Heart left ventricle (tissue), 16 donors: ENCODE measurements at regions not wholly inside any gene's neighbourhood (a gene's known extent, or its start where the extent isn't known, plus 50 kb on each side); places are given as distances from the start of the nearest gene placed in this dataset.

Source experiments
- ATAC-seq, 4 donors: fragments of 200-7000 bp; cut with Tn5 transposase; one replicate each; pipeline ENCODE4 v1.9.1; 2020 to 2022; ENCODE audit warnings: moderate library complexity in 4 of 4, mild to moderate bottlenecking in 3 of 4, moderate number of reproducible peaks in 1 of 4
- DNase-seq, 5 donors: peaks; one replicate each; pipeline ENCODE4 v3.0.0-alpha.2; 2020
- H3K27ac ChIP-seq, 12 donors: fragments of 200-600 bp; sonication (generic) in 4 of 12; one replicate each; pipeline versions ENCODE4 v1.5.0 to v1.8.0; 2016 to 2022; ENCODE audit warnings: mild to moderate bottlenecking in 2 of 12
- H3K27me3 ChIP-seq, 9 donors: fragments of 200-600 bp; sonication (generic) in 2 of 9; one replicate each; pipeline versions ENCODE4 v1.5.1 to v1.8.0; 2016 to 2022; ENCODE audit warnings: mild to moderate bottlenecking in 3 of 9
- H3K36me3 ChIP-seq, 9 donors: fragments of 200-600 bp; sonication (generic) in 2 of 9; one replicate each; pipeline versions ENCODE4 v1.5.0 to v1.8.0; 2018 to 2022; ENCODE audit warnings: mild to moderate bottlenecking in 2 of 9
- H3K4me1 ChIP-seq, 12 donors: fragments of 200-600 bp; sonication (generic) in 4 of 12; one replicate each; pipeline versions ENCODE4 v1.5.0 to v1.8.0; 2016 to 2022; ENCODE audit warnings: mild to moderate bottlenecking in 3 of 12
- H3K4me3 ChIP-seq, 12 donors: fragments of 200-600 bp; sonication (generic) in 4 of 12; one replicate each; pipeline versions ENCODE4 v1.5.0 to v1.8.0; 2017 to 2022; ENCODE audit warnings: mild to moderate bottlenecking in 9 of 12, moderate library complexity in 4 of 12
- H3K9me3 ChIP-seq, 12 donors: fragments of 200-600 bp; sonication (generic) in 4 of 12; one replicate each; pipeline versions ENCODE4 v1.5.0 to v1.8.0; 2016 to 2022; ENCODE audit warnings: mild to moderate bottlenecking in 1 of 12
- POLR2A ChIP-seq, 2 donors: fragments of 450-650 bp; IDR thresholded peaks; one replicate each; pipeline ENCODE4 v1.6.1; 2017; ENCODE audit warnings: antibody characterized with exemption in 2 of 2, mild to moderate bottlenecking in 2 of 2, moderate library complexity in 2 of 2
- WGBS, 4 donors: extraction: QIAGEN DNeasy Blood & Tissue Kit in 2 of 4; methylation state at CpG; one replicate each; pipeline versions ENCODE4 v1.1.5 to v1.1.7; 2013 to 2018; 5-methylcytosine and 5-hydroxymethylcytosine counted together
- intact Hi-C, 10 donors: fragments of 100-400 bp; cut with DNase I; formaldehyde crosslinking; loops; one replicate each; pipeline versions ENCODE4 v1.11.1 to v1.14.2; 2022
- TF ChIP-seq, protein P1 (sequence below), 12 donors: fragments of 200-600 bp; sonication (generic) in 4 of 12; IDR thresholded peaks; one replicate each; pipeline versions ENCODE4 v1.5.0 to v1.8.0; 2018 to 2022; ENCODE audit warnings: antibody characterized with exemption in 12 of 12, mild to moderate bottlenecking in 5 of 12
- donor health status: ischemic (EF 13 %, LVEDD 7.1; RV severe dilation, severe dysfunction).
- donor health status: healthy with polysubstance abuse.
- donor health status: DM: no; HTN: yes; CAD: no.
- donor health status: DM: no; HTN: no; CAD: no.
- donor health status: ischemic (EF 25% LVEDD 6.9; RV normal size, moderate dysfunction).
- donor health status: ischemic (EF 25% LVEDD 5.7; RV mildly dilated, moderate dysfunction).
- donor health status: healthy.
- donor health status: DM: yes; HTN: yes; CAD: no.
- donor health status: ischemic (EF 35%, LVEDD 5.7; RV mildly dilated, moderate dysfunction).
- donor health status: nonischemic (EF 11% LVEDD 7.7; RV severe dilation, severe dysfunction).
- donor health status: DM: yes; HTN: yes; CAD: no.
- donor health status: PGD.
- donor health status: ischemic (EF 29% LVEDD 5.4; RV normal size, mild dysfunction).
- donor health status: nonischemic (EF 23%, LVEDD 6.1; RV moderate dilation, normal function).

DNA sequence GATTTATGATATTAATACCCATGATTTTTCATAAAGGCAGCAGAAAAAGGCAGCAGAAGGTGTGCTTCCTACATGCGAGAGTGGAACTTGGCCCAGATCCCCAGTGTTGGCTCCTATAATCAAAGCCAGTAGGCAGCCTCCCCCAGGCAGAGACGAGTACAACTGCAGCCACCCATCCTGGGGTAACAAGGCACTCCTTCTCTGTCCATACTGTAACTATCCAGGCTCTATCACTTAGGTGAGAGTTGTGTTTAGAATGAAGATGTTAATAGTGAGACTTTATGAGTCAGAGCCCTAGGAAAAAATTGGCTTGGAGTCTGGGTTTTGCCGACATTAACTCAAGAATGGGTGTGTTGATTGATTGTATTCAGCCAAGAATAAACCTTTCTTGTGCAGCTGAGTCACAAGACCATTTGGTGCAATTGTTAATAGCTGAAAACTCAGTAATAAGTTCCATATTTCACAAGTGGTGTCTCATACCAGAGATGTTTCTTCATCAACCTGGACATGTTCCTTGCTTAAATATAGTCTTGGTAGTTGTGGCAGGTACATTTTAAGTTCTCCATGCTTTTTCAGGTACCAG, 322.3 kb downstream of the DUSP10 start:
- H3K36me3 ChIP-seq, result no peaks in the 10 kb centered on the region
- intact Hi-C loops, result no loop called here
- no peaks in the 10 kb centered on the region for H3K27me3 ChIP-seq
- WGBS, 4 donors, result 48 to 65% (median 59%) methylated on average over 3 of the region's 3 CpGs
- no peak overlapping the region for H3K27ac ChIP-seq
- peaks cover 0 to 3% (median 0%) of the 10 kb centered on the region in 12 donors for H3K4me1 ChIP-seq
- no peak overlapping the region for H3K4me3 ChIP-seq
- TF ChIP-seq POLR2A (IDR thresholded peaks at IDR 0.05), result no peak
- TF ChIP-seq, protein P1, sequence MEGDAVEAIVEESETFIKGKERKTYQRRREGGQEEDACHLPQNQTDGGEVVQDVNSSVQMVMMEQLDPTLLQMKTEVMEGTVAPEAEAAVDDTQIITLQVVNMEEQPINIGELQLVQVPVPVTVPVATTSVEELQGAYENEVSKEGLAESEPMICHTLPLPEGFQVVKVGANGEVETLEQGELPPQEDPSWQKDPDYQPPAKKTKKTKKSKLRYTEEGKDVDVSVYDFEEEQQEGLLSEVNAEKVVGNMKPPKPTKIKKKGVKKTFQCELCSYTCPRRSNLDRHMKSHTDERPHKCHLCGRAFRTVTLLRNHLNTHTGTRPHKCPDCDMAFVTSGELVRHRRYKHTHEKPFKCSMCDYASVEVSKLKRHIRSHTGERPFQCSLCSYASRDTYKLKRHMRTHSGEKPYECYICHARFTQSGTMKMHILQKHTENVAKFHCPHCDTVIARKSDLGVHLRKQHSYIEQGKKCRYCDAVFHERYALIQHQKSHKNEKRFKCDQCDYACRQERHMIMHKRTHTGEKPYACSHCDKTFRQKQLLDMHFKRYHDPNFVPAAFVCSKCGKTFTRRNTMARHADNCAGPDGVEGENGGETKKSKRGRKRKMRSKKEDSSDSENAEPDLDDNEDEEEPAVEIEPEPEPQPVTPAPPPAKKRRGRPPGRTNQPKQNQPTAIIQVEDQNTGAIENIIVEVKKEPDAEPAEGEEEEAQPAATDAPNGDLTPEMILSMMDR (IDR thresholded peaks at IDR 0.05), result no peak
- ATAC-seq (peak in 1 of 4 donors; percentile 31), DNase-seq (no peak)
- no peaks in the 10 kb centered on the region for H3K9me3 ChIP-seq

DNA sequence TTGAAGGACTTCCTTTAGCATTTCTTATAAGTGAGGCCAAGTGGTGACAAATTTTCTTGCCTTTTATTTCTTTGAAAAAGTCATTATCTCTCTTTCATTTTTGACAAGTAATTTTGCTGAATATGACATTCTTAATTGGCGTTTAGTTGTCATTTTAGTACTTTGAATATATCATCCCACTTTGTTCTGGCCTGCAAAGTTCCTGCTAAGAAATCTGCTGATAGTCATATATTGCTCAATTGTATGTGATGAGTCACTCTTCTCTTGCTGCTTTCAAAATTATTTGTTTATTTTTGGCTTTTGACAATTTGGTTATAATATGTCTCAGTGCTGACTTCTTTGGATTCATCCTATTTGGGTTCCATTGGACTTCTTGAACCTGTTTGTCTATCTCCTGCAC, 312.6 kb downstream of the DUSP10 start:
- no peaks in the 10 kb centered on the region for H3K27me3 ChIP-seq
- H3K4me3 ChIP-seq, result no peak overlapping the region
- 46 to 91% (median 83%) methylated on average over 1 of the region's 1 CpG for WGBS, 4 donors
- ATAC-seq, result no peak
- intact Hi-C loops, result no loop called here
- DNase-seq, result no peak
- H3K36me3 ChIP-seq, result no peaks in the 10 kb centered on the region
- H3K9me3 ChIP-seq, result peaks cover 0 to 35% (median 5%) of the 10 kb centered on the region in 12 donors
- H3K4me1 ChIP-seq, result peaks cover 0 to 7% (median 0%) of the 10 kb centered on the region in 12 donors
- TF ChIP-seq POLR2A (IDR thresholded peaks at IDR 0.05), result no peak
- TF ChIP-seq, protein P1 (IDR thresholded peaks at IDR 0.05), result no peak
- no peak overlapping the region for H3K27ac ChIP-seq

DNA sequence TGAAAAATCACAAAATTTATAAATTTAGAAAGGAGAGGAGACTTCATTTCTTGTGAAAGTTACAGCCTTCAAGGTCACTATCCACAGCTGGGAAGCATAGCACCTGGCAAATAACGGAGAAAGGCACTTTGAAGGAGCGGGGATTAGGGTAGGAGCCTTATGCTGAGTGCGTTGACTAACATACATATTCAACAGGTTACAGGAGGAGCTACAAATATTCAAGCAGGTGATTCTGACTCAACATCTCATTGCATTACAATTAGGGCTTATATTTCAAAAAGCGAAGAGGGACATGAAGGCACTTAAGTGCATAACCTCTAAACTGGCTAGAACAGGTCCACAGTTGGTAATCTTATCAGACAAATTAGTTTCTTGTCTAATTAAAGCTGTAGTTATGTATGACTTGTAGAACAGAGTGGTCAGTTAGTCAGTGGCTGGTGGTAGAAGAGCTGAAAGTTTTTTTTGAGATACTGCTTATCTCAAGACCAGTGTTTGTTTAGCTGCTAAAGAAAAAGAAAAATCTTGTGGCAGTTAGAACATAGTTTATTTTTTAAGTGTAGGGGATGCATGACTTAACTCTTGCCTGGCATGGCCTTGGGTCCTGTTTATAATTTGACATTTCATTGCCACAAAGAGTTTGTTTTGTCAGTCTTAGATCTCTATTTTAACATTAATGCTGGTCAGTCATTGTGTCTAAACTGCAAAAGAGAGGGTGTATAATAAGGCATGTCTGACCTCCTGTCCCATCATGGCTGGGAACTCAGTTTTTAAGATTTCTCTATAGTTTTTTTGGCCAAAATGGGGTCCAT, 311.5 kb downstream of the DUSP10 start:
- no peak overlapping the region for H3K27ac ChIP-seq
- intact Hi-C loops, result loop anchor here in 8 of 10 donors (5.0 to 10.0 kb wide), 8 partner anchors 168 to 618 kb away; no protein-coding TSS in a partner anchor
- H3K4me3 ChIP-seq, result no peak overlapping the region
- peaks cover 0 to 33% (median 5%) of the 10 kb centered on the region in 12 donors for H3K9me3 ChIP-seq
- TF ChIP-seq, protein P1 (IDR thresholded peaks at IDR 0.05), result no peak
- no peak for TF ChIP-seq POLR2A (IDR thresholded peaks at IDR 0.05)
- ATAC-seq (no peak), DNase-seq (no peak)
- no peaks in the 10 kb centered on the region for H3K36me3 ChIP-seq
- H3K4me1 ChIP-seq, result peaks cover 0 to 11% (median 0%) of the 10 kb centered on the region in 12 donors
- no peaks in the 10 kb centered on the region for H3K27me3 ChIP-seq
- 93 to 96% (median 94%) methylated on average over 4 of the region's 4 CpGs for WGBS, 4 donors

DNA sequence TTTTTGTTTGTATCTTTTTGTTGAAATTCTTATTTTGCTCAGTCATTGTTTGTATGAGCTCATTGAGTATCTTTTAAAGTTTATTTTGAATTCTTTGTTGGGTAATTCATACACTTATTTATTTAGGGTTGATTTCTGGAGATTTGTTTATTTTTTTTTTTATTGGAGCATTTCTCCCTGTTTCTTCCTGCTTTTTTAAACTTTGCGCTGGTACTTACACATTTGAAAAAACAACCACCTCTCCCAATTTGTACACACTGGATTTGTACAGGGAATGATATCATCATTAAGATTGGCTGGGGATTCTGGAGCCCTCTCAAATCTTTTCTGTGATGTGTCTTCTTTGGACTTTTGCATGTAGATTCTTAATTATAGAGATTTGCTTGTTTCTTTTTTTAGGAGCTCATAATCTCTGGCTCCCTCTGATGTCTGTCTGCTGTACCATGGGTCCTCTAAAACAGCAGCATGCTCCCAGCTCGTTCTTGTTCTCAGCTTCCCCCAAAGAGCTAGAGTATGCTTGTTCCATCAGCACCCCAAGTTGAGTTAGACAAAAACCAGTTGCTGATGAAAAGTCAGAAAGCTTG, 310.7 kb downstream of the DUSP10 start:
- Histone ChIP-seq H3K9me3 (peaks cover 0 to 25% (median 5%) of the 10 kb centered on the region in 12 donors), H3K4me3 (no peak overlapping the region), H3K4me1 (peaks cover 0 to 12% (median 0%) of the 10 kb centered on the region in 12 donors), H3K36me3 (no peaks in the 10 kb centered on the region), H3K27me3 (no peaks in the 10 kb centered on the region), H3K27ac (no peak overlapping the region)
- ATAC-seq, result no peak
- DNase-seq, result no peak
- WGBS, 4 donors, result 40 to 55% (median 49%) methylated on average over 2 of the region's 2 CpGs
- intact Hi-C loops, result loop anchor here in 8 of 10 donors (5.0 to 10.0 kb wide), 8 partner anchors 169 to 619 kb away; no protein-coding TSS in a partner anchor
- TF ChIP-seq, protein P1 (IDR thresholded peaks at IDR 0.05), result peak in 10 of 12 donors; percentile 10 to 54 (median 36)
- TF ChIP-seq POLR2A (IDR thresholded peaks at IDR 0.05), result no peak
